ENCODE measurements at regions not wholly inside any gene's neighbourhood (a gene's known extent, or its start where the extent isn't known, plus 50 kb on each side); places are given as distances from the start of the nearest gene placed in this dataset.
"Not testable (repeated sequence)": the region's sequence is repeated elsewhere in the genome, so short reads cannot be mapped to it uniquely, and the experiment has no call there.

- DNase-seq (ENCODE audit: low read depth in 2 of 2) = no peak
Observed at GRCh38 chr7:13072014-13072413, 384.6 kb downstream of the ARL4A start.

- no peak for DNase-seq (ENCODE audit: low read depth in 2 of 2)
Observed at GRCh38 chr7:13077466-13077865, 390.0 kb downstream of the ARL4A start.

- no peak for DNase-seq (ENCODE audit: low read depth in 2 of 2)
Observed at GRCh38 chr7:13078105-13078504, 390.7 kb downstream of the ARL4A start.

GRCh38 chr7:13090959-13091358 is 403.5 kb downstream of the ARL4A start:
- DNase-seq (ENCODE audit: low read depth in 2 of 2) = no peak

DNA sequence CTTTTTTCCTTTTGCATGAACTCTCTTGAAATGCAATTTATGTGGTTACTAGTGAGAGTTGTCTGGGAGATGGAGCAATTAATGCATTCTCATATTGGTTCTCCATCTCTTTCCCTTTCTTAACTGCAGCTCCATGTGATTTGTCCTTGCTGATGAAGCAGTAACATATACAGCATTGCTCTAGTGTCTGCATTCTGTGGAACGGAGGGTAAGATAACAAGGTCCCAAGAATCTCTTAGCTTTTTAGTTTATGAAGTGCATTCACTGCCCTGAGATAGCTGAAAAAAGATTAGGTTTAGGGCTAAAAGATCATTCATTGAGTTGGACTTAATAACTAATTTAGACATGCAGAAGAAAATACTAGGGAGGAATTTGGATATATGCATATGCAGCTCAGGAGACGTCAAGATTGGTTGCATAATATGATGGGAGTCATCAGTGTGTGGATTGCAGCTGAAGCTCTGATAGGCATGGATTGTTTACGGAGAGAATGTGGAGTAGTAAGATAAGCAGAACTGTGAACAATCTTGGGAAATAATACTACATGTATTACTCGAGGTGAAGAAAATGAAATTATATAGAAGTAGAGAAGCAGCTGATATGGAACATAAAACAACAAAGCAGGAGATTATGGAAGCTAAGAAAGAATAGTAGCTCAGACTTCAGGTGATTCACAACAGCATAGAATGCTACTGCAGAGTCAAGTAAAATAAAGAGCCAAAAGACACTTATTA is 404.7 kb downstream of the ARL4A start:
- peak in 1 of 2 donors; percentile 9 for DNase-seq (ENCODE audit: low read depth in 2 of 2)

- DNase-seq (ENCODE audit: low read depth in 2 of 2) = peak in 1 of 2 donors; percentile 17
Observed at GRCh38 chr7:13092708-13093005, 405.2 kb downstream of the ARL4A start.

- no peak for DNase-seq (ENCODE audit: low read depth in 2 of 2)
Observed at GRCh38 chr7:13093160-13093559, 405.7 kb downstream of the ARL4A start.

GRCh38 chr7:13097499-13097898 is 410.1 kb downstream of the ARL4A start:
- no peak for DNase-seq (ENCODE audit: low read depth in 2 of 2)

- no peak for DNase-seq (ENCODE audit: low read depth in 2 of 2)
Observed at GRCh38 chr7:13098161-13098560, 410.7 kb downstream of the ARL4A start.

DNA sequence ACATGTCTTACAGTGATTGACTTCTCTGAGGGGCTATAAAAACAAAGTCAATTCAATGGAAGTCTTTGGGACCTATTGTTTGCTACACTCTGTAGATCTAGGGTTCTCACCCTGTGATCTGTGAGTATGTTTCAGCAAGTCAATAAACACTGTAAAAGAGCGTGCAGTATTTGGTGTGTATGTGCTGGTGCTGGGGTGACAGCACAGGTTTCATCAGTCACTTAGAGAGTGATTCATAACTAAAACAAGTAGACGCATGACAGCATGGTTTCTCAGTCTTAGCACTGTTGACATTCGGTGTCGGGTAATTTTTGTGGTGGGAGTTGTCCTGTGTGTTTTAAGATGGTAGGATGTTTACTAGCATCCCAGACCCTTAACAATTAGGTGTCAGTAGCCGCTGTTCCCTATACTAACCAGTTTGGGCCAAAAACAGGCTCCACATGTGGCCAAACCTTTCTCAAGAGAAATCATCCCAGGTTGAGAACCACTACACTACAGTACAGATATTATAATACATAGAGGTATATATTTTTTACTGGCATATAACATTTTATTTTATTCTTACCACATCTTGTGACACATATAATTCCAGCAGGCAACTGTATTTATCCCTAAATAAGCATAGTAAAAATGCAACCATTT is 411.8 kb downstream of the ARL4A start:
- no peak for DNase-seq (ENCODE audit: low read depth in 2 of 2)

- DNase-seq (ENCODE audit: low read depth in 2 of 2) = no peak
Observed at GRCh38 chr7:13104128-13104527, 416.7 kb downstream of the ARL4A start.

- no peak for DNase-seq (ENCODE audit: low read depth in 2 of 2)
Observed at GRCh38 chr7:13105209-13105608, 417.8 kb downstream of the ARL4A start.

- no peak for DNase-seq (ENCODE audit: low read depth in 2 of 2)
Observed at GRCh38 chr7:13106513-13106912, 419.1 kb downstream of the ARL4A start.

DNA sequence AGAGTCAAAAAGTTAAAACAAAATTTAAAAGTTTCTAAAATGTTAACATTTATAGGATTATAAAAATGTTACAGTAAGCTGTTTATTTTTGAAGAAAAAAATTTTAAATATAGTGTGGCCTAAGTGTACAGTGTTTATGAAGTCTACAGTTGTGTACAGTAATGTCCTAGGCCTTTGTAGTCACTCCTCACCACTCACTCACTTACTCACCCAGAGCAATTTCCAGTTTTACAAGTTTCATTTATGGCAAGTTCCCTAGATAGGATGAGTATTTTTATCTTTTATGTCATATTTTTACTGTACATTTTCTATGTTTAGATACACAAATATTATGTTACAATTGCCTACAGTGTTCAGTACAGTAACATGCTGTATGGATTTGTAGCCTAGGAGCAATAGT is 419.9 kb downstream of the ARL4A start:
- DNase-seq (ENCODE audit: low read depth in 2 of 2) = no peak

DNA sequence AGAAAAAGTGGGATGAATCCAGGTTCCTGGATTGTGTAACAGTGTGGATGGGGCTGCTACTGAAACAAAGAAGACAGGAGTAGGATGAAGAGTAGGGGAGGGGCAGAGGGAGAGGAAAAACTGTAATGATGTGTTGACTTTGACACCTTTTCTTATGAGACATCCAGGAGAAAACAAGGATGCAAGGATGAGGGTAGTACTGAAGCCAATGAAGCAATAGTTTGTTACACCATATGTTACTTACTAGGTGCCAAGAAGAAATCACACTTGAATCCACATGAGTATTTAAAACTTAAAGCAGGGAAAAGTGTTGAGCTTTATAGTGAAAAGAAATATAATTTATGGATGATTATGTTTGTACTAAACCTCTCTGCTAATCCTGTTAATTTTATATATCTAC is 420.6 kb downstream of the ARL4A start:
- no peak for DNase-seq (ENCODE audit: low read depth in 2 of 2)

DNA sequence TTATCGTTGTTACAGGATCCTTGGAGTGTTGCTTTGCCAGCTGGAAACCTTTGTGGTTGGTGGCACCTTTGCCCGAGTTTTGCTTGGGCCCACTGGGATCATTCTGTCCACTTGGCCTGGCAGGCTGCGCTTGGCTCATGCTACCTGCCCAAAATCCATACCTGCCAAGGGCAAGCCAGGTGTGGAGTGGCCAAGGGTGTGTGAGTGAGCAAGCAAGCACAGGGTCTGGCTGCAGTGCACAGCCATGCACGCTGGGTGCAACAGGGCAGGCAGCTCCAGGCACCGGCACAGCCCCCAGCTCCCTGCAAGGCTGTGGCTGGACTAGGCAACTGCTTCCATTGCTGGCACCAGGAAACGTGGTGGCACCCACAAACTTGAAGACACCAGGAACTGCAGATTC is 421.8 kb downstream of the ARL4A start:
- no peak for DNase-seq (ENCODE audit: low read depth in 2 of 2)

- no peak for DNase-seq (ENCODE audit: low read depth in 2 of 2)
Observed at GRCh38 chr7:13110107-13110506, 422.7 kb downstream of the ARL4A start.

- no peak for DNase-seq (ENCODE audit: low read depth in 2 of 2)
Observed at GRCh38 chr7:13111230-13111629, 423.8 kb downstream of the ARL4A start.

GRCh38 chr7:13114240-13114639 is 426.8 kb downstream of the ARL4A start:
- not testable (repeated sequence) for DNase-seq (ENCODE audit: low read depth in 2 of 2)

- DNase-seq (ENCODE audit: low read depth in 2 of 2) = peak in 1 of 2 donors; percentile 28
Observed at GRCh38 chr7:13115157-13115772, 427.8 kb downstream of the ARL4A start.

- DNase-seq (ENCODE audit: low read depth in 2 of 2) = no peak
Observed at GRCh38 chr7:13115855-13116254, 428.4 kb downstream of the ARL4A start.

- DNase-seq (ENCODE audit: low read depth in 2 of 2) = peak; percentile 48 to 50
Observed at GRCh38 chr7:13117103-13117502, 429.7 kb downstream of the ARL4A start.

- DNase-seq (ENCODE audit: low read depth in 2 of 2) = no peak
Observed at GRCh38 chr7:13117592-13117991, 430.2 kb downstream of the ARL4A start.
